ENCODE measurements at regions not wholly inside any gene's neighbourhood (a gene's known extent, or its start where the extent isn't known, plus 50 kb on each side); places are given as distances from the start of the nearest gene placed in this dataset.

DNA sequence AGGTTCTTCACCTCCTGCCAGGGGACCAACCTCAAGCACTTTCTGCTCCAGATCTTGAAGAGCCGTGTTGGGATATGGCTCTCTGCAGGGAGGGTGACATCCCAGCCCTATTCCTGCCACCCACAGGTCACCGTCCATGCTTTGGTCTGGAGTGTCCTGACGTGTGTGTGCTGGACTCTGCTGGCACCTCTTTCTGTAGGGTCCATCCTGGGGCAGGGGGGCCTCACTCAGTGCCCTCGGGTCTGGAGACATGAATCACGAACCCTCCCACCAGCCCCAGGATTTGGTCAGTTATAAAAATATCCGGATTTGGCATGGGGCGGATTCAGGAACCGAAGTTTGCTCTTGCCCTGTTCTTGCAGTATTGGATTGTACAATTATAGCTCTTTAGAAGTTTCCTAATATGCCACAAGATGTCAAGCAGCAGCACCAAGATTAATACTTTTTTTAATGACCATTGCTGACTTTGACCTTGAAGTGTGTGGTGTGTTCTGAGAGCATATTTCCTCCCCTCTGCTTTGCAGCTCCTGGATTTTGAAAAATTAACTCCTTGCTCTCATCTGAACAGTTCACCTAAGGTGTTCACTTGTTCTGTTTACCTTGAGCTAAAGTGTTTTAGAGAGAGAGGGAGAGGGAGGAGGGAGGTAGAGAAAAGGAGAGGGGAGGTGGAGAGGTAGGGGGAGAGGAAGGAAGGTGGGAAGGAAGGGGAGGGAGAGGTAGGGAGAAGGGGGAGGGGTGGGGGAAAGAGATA, 95.4 kb upstream of the SHH start:
- DNase-seq: no peak
- Histone ChIP-seq H3K27ac (no peak overlapping the region), H3K27me3 (replicated peaks in 1 of 7) (no peaks in the 10 kb centered on the region), H3K9me3 (peaks cover 0 to 52% (median 26%) of the 10 kb centered on the region in 8 donors), H3K4me3 (no peak overlapping the region), H3K4me1 (peaks cover 0 to 6% (median 0%) of the 10 kb centered on the region in 6 donors), H3K36me3 (no peaks in the 10 kb centered on the region)
- 42 to 64% (median 56%) methylated on average over 8 of the region's 8 CpGs for WGBS, 5 donors
- TF ChIP-seq POLR2AphosphoS5 (IDR thresholded peaks at IDR 0.05): no peak
- TF ChIP-seq CTCF (IDR thresholded peaks at IDR 0.05 in 8 of 11, conservative IDR thresholded peaks at IDR 0.05 in 3 of 11): no peak
- TF ChIP-seq POLR2A (IDR thresholded peaks at IDR 0.05): no peak
- intact Hi-C loops (cut with DNase I; ENCODE audit: low total_unique reads): no loop called here

DNA sequence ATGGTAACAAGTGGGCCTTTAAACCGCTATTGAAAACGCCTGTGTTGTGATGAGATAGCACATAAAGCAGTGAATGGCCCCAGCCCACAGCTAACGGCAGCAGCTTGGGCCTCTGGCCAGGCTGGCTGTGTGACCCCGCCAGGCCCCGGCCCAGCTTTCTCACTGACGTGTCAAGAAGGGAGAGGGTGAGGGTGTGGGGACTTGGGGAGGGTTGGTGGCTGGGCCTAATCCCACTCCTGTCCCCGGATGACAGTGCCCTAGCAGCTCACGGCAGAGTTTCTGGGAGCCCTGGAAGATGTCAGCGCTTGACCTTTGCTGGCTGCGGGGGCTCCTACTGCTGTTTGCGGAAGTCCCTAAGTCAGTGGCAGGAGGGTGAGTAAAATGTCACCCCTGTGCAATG, 88.9 kb upstream of the SHH start:
- TF ChIP-seq POLR2A (IDR thresholded peaks at IDR 0.05): no peak
- TF ChIP-seq POLR2AphosphoS5 (IDR thresholded peaks at IDR 0.05): no peak
- TF ChIP-seq CTCF (IDR thresholded peaks at IDR 0.05 in 8 of 11, conservative IDR thresholded peaks at IDR 0.05 in 3 of 11): no peak
- Histone ChIP-seq H3K36me3 (no peaks in the 10 kb centered on the region), H3K27me3 (replicated peaks in 1 of 7) (peaks cover 0 to 5% (median 0%) of the 10 kb centered on the region in 7 donors), H3K9me3 (peaks cover 0 to 40% (median 13%) of the 10 kb centered on the region in 8 donors), H3K27ac (no peak overlapping the region), H3K4me1 (no peaks in the 10 kb centered on the region), H3K4me3 (no peak overlapping the region)
- peak; percentile 52 for DNase-seq
- intact Hi-C loops (cut with DNase I; ENCODE audit: low total_unique reads): no loop called here
- WGBS, 5 donors: 79 to 91% (median 89%) methylated on average over 11 of the region's 11 CpGs

GRCh38 chr7:155899596-155899995, 87.3 kb upstream of the SHH start:
- 77 to 94% (median 89%) methylated on average over 4 of the region's 4 CpGs for WGBS, 5 donors
- intact Hi-C loops (cut with DNase I; ENCODE audit: low total_unique reads): no loop called here
- H3K9me3 ChIP-seq: peaks cover 0 to 40% (median 13%) of the 10 kb centered on the region in 8 donors
- peaks cover 0 to 5% (median 0%) of the 10 kb centered on the region in 7 donors for H3K27me3 ChIP-seq (replicated peaks in 1 of 7)
- DNase-seq: peak; percentile 33
- no peak overlapping the region for H3K27ac ChIP-seq
- H3K4me1 ChIP-seq: no peaks in the 10 kb centered on the region
- no peak overlapping the region for H3K4me3 ChIP-seq
- H3K36me3 ChIP-seq: no peaks in the 10 kb centered on the region
- TF ChIP-seq POLR2A (IDR thresholded peaks at IDR 0.05) (no peak), CTCF (IDR thresholded peaks at IDR 0.05 in 8 of 11, conservative IDR thresholded peaks at IDR 0.05 in 3 of 11) (no peak), POLR2AphosphoS5 (IDR thresholded peaks at IDR 0.05) (no peak)

- peak; percentile 53 for DNase-seq
- 82 to 89% (median 87%) methylated on average over 16 of the region's 16 CpGs for WGBS, 5 donors
- H3K36me3 ChIP-seq: no peaks in the 10 kb centered on the region
- H3K4me1 ChIP-seq: no peaks in the 10 kb centered on the region
- H3K4me3 ChIP-seq: no peak overlapping the region
- TF ChIP-seq CTCF (IDR thresholded peaks at IDR 0.05 in 8 of 11, conservative IDR thresholded peaks at IDR 0.05 in 3 of 11) (no peak), POLR2A (IDR thresholded peaks at IDR 0.05) (no peak), POLR2AphosphoS5 (IDR thresholded peaks at IDR 0.05) (no peak)
- no peak overlapping the region for H3K27ac ChIP-seq
- H3K27me3 ChIP-seq (replicated peaks in 1 of 7): peaks cover 0 to 5% (median 0%) of the 10 kb centered on the region in 7 donors
- H3K9me3 ChIP-seq: peaks cover 0 to 30% (median 13%) of the 10 kb centered on the region in 8 donors
- intact Hi-C loops (cut with DNase I; ENCODE audit: low total_unique reads): no loop called here
Observed at GRCh38 chr7:155897758-155898386, 85.6 kb upstream of the SHH start.
